Panc1 (cell line): ENCODE measurements at regions not wholly inside any gene's neighbourhood (a gene's known extent, or its start where the extent isn't known, plus 50 kb on each side); places are given as distances from the start of the nearest gene placed in this dataset.

Source experiments
- ATAC-seq: fragments of 200-7000 bp; cut with Tn5 transposase; 2 replicates; pipeline ENCODE4 v1.9.1; 2020; ENCODE audit warnings: mild to moderate bottlenecking, moderate library complexity
- BruUV-seq: library from RNA; stranded (reverse); fragments of 400-500 nt; replicated peaks from 2 replicates; lab custom pipeline; 2021; lab: Mats Ljungman, UMichigan
- CTCF ChIA-PET: fragments of 300-600 bp; sonication (Branson Sonifier 250); formaldehyde crosslinking; loops from one replicate; lab custom pipeline; 2022; ENCODE audit warnings: antibody characterized with exemption; lab: Charles Lee
- POLR2A ChIA-PET: fragments of 300-600 bp; sonication (Branson Sonifier 250); formaldehyde crosslinking; loops from one replicate; lab custom pipeline; 2022; ENCODE audit warnings: antibody characterized with exemption; lab: Charles Lee
- DNase-seq: peaks from one replicate; pipeline ENCODE4 v3.0.0-alpha.2; 2010; ENCODE audit warnings: low read depth, low spot score
- H3K27ac ChIP-seq: 2 replicates; pipeline ENCODE4 v1.5.1; 2011; ENCODE audit warnings: mild to moderate bottlenecking, low read length, inconsistent platforms
- H3K27me3 ChIP-seq: fragments of 200-500 bp; sonication (Bioruptor generic); 2 replicates; pipeline ENCODE4 v1.6.0; 2014; ENCODE audit warnings: low read length, inconsistent platforms; ENCODE audit not compliant: control insufficient read depth, insufficient read depth
- H3K36me3 ChIP-seq: fragments of 200-500 bp; sonication (Bioruptor generic); 2 replicates; pipeline ENCODE4 v1.5.1; 2014; ENCODE audit warnings: inconsistent platforms, mild to moderate bottlenecking, low read length, moderate library complexity; ENCODE audit not compliant: control insufficient read depth, insufficient read depth
- H3K4me1 ChIP-seq: 2 replicates; pipeline ENCODE4 v1.5.1; 2011; ENCODE audit warnings: inconsistent platforms, mild to moderate bottlenecking, low read length, moderate library complexity; ENCODE audit not compliant: control insufficient read depth, insufficient read depth
- H3K4me3 ChIP-seq, 2 experiments: 2 replicates each; pipeline ENCODE4 v1.5.1; 2011 to 2012; ENCODE audit warnings: low read depth in 2 of 2, low read length in 2 of 2, mild to moderate bottlenecking in 2 of 2, inconsistent platforms in 1 of 2, moderate library complexity in 1 of 2
- H3K9me3 ChIP-seq: fragments of 200-500 bp; sonication (Bioruptor generic); 2 replicates; pipeline ENCODE4 v1.5.1; 2014; ENCODE audit warnings: low read depth, mild to moderate bottlenecking, inconsistent platforms, low read length, moderate library complexity; ENCODE audit not compliant: control insufficient read depth, insufficient read depth
- CTCF ChIP-seq: fragments of 450-650 bp; IDR thresholded peaks from 2 replicates; pipeline ENCODE4 v1.5.1; 2017; ENCODE audit warnings: mild to moderate bottlenecking
- POLR2AphosphoS5 ChIP-seq: IDR thresholded peaks from 2 replicates; pipeline ENCODE4 v1.6.1; 2012; ENCODE audit warnings: mild to moderate bottlenecking, low read depth, low read length, moderate library complexity
- SIN3A ChIP-seq: IDR thresholded peaks from 2 replicates; pipeline ENCODE4 v1.6.1; 2012; ENCODE audit warnings: low read depth, mild to moderate bottlenecking, low read length, moderate library complexity, borderline replicate concordance; ENCODE audit not compliant: insufficient read depth
- TCF7L2 ChIP-seq: IDR thresholded peaks from 2 replicates; pipeline ENCODE4 v1.6.1; 2011; ENCODE audit warnings: mild to moderate bottlenecking, low read depth, low read length, inconsistent platforms
- in situ Hi-C: cut with HindIII; loops from 2 replicates; pipeline ENCODE4 v1.10.0; 2016; ENCODE audit warnings: low sequenced_read_pairs, low pct_unique_long_range_greater_than_20kb
- intact Hi-C: fragments of 100-400 bp; cut with micrococcal nuclease; formaldehyde crosslinking; loops from one replicate; pipeline ENCODE4 v1.10.0; 2022; ENCODE audit not compliant: unreplicated experiment
- TF ChIP-seq, protein P1 (sequence below), 2 experiments: IDR thresholded peaks; 2 replicates each; pipeline ENCODE4 v1.6.1; 2011 to 2012; ENCODE audit warnings: low read depth in 2 of 2, control low read depth in 1 of 2, low read length in 1 of 2, mild to moderate bottlenecking in 1 of 2, moderate library complexity in 1 of 2; ENCODE audit not compliant: insufficient read depth in 1 of 2

GRCh38 chr4:155445306-155445705 lies 68.5 kb upstream of the MAP9 start:
- CTCF ChIA-PET, result no interaction called here
- no peak for ATAC-seq
- no peak for DNase-seq
- in situ Hi-C loops, result no loop called here
- Histone ChIP-seq H3K27ac (no peak overlapping the region), H3K9me3 (no peaks in the 10 kb centered on the region), H3K27me3 (no peaks in the 10 kb centered on the region), H3K4me1 (no peaks in the 10 kb centered on the region), H3K36me3 (no peaks in the 10 kb centered on the region), H3K4me3 (no peak overlapping the region)
- POLR2A ChIA-PET, result no interaction called here
- intact Hi-C loops, result no loop called here
- TF ChIP-seq POLR2AphosphoS5 (no peak), CTCF (no peak), TCF7L2 (no peak), SIN3A (no peak)
- TF ChIP-seq, protein P1, sequence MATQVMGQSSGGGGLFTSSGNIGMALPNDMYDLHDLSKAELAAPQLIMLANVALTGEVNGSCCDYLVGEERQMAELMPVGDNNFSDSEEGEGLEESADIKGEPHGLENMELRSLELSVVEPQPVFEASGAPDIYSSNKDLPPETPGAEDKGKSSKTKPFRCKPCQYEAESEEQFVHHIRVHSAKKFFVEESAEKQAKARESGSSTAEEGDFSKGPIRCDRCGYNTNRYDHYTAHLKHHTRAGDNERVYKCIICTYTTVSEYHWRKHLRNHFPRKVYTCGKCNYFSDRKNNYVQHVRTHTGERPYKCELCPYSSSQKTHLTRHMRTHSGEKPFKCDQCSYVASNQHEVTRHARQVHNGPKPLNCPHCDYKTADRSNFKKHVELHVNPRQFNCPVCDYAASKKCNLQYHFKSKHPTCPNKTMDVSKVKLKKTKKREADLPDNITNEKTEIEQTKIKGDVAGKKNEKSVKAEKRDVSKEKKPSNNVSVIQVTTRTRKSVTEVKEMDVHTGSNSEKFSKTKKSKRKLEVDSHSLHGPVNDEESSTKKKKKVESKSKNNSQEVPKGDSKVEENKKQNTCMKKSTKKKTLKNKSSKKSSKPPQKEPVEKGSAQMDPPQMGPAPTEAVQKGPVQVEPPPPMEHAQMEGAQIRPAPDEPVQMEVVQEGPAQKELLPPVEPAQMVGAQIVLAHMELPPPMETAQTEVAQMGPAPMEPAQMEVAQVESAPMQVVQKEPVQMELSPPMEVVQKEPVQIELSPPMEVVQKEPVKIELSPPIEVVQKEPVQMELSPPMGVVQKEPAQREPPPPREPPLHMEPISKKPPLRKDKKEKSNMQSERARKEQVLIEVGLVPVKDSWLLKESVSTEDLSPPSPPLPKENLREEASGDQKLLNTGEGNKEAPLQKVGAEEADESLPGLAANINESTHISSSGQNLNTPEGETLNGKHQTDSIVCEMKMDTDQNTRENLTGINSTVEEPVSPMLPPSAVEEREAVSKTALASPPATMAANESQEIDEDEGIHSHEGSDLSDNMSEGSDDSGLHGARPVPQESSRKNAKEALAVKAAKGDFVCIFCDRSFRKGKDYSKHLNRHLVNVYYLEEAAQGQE (IDR thresholded peaks at IDR 0.05; ENCODE audit: insufficient read depth in 1 of 2, low read depth in 2 of 2, low read length in 1 of 2), result no peak
- BruUV-seq, result no TSS peak

DNA sequence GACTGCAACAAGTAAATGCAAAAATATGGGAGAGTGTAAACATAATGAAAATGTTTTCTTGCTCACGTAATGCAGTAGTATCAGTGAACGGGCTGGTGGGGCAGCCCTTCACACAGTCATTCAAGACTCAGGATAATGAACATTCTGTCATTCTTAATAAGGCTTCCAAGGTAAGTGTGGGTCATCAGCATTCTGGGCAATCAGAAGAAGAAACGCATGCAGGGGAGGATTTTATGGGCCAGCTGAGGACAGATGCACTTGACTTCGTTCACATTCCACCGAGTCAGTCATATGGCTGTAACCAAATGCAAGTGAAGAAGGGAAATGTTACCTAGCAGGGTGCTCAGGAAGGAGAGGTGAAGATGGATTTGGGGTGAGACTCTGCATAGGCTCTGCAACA lies 68.0 kb upstream of the MAP9 start:
- TF ChIP-seq POLR2AphosphoS5 (no peak), CTCF (no peak), TCF7L2 (no peak), SIN3A (no peak)
- TF ChIP-seq, protein P1 (IDR thresholded peaks at IDR 0.05; ENCODE audit: insufficient read depth in 1 of 2, low read depth in 2 of 2, low read length in 1 of 2), result no peak
- H3K4me3 ChIP-seq, result no peak overlapping the region
- BruUV-seq, result no TSS peak
- H3K4me1 ChIP-seq, result no peaks in the 10 kb centered on the region
- DNase-seq, result no peak
- no peaks in the 10 kb centered on the region for H3K27me3 ChIP-seq
- ChIA-PET POLR2A (no interaction called here), CTCF (no interaction called here)
- no peak for ATAC-seq
- in situ Hi-C loops (no loop called here), intact Hi-C loops (no loop called here)
- H3K9me3 ChIP-seq, result no peaks in the 10 kb centered on the region
- no peaks in the 10 kb centered on the region for H3K36me3 ChIP-seq
- H3K27ac ChIP-seq, result no peak overlapping the region
